ENCODE measurements at regions not wholly inside any gene's neighbourhood (a gene's known extent, or its start where the extent isn't known, plus 50 kb on each side); places are given as distances from the start of the nearest gene placed in this dataset.
"Not testable (repeated sequence)": the region's sequence is repeated elsewhere in the genome, so short reads cannot be mapped to it uniquely, and the experiment has no call there.

GRCh38 chr12:17159506-17160300, 553.7 kb upstream of the LMO3 start:
- no peak overlapping the region for H3K27ac Mint-ChIP-seq
- H3K27me3 Mint-ChIP-seq, result no peaks in the 10 kb centered on the region
- no peaks in the 10 kb centered on the region for H3K4me1 Mint-ChIP-seq
- no peaks in the 10 kb centered on the region for H3K36me3 Mint-ChIP-seq
- ATAC-seq, result no peak
- peaks cover 6% of the 10 kb centered on the region for H3K9me3 Mint-ChIP-seq
- H3K4me3 Mint-ChIP-seq, result no peak overlapping the region

- peaks cover 8% of the 10 kb centered on the region for H3K9me3 Mint-ChIP-seq
Measured at GRCh38 chr12:17158201-17158600, 552.2 kb upstream of the LMO3 start.

GRCh38 chr12:17151917-17152316, 546.0 kb upstream of the LMO3 start:
- no peak overlapping the region for H3K4me3 Mint-ChIP-seq
- no peak overlapping the region for H3K27ac Mint-ChIP-seq
- H3K36me3 Mint-ChIP-seq, result no peaks in the 10 kb centered on the region
- H3K4me1 Mint-ChIP-seq, result no peaks in the 10 kb centered on the region
- no peaks in the 10 kb centered on the region for H3K27me3 Mint-ChIP-seq
- H3K9me3 Mint-ChIP-seq, result peaks cover 8% of the 10 kb centered on the region
- ATAC-seq, result no peak

More at GRCh38 chr12:17158201-17158600, 552.2 kb upstream of the LMO3 start:
- Mint-ChIP-seq H3K4me3 (no peak overlapping the region), H3K4me1 (no peaks in the 10 kb centered on the region), H3K36me3 (no peaks in the 10 kb centered on the region), H3K27ac (no peak overlapping the region), H3K27me3 (no peaks in the 10 kb centered on the region)
- no peak for ATAC-seq

GRCh38 chr12:17148706-17149105, 542.7 kb upstream of the LMO3 start:
- Mint-ChIP-seq H3K27me3 (no peaks in the 10 kb centered on the region), H3K4me1 (no peaks in the 10 kb centered on the region), H3K27ac (no peak overlapping the region), H3K4me3 (no peak overlapping the region), H3K36me3 (no peaks in the 10 kb centered on the region), H3K9me3 (peaks cover 8% of the 10 kb centered on the region)
- ATAC-seq, result no peak

GRCh38 chr12:17142856-17143255, 536.9 kb upstream of the LMO3 start:
- H3K27me3 Mint-ChIP-seq, result no peaks in the 10 kb centered on the region
- no peaks in the 10 kb centered on the region for H3K36me3 Mint-ChIP-seq
- H3K4me3 Mint-ChIP-seq, result no peak overlapping the region
- H3K9me3 Mint-ChIP-seq, result peaks cover 2% of the 10 kb centered on the region
- H3K27ac Mint-ChIP-seq, result no peak overlapping the region
- ATAC-seq, result no peak
- H3K4me1 Mint-ChIP-seq, result no peaks in the 10 kb centered on the region

GRCh38 chr12:17139931-17140330, 534.0 kb upstream of the LMO3 start:
- Mint-ChIP-seq H3K27me3 (no peaks in the 10 kb centered on the region), H3K4me3 (no peak overlapping the region), H3K27ac (no peak overlapping the region), H3K36me3 (no peaks in the 10 kb centered on the region), H3K4me1 (no peaks in the 10 kb centered on the region), H3K9me3 (peaks cover 7% of the 10 kb centered on the region)
- ATAC-seq, result no peak

GRCh38 chr12:17137396-17137795, 531.4 kb upstream of the LMO3 start:
- no peak for ATAC-seq
- Mint-ChIP-seq H3K27ac (no peak overlapping the region), H3K9me3 (peaks cover 10% of the 10 kb centered on the region), H3K27me3 (no peaks in the 10 kb centered on the region), H3K4me1 (no peaks in the 10 kb centered on the region), H3K4me3 (no peak overlapping the region), H3K36me3 (no peaks in the 10 kb centered on the region)

GRCh38 chr12:17134315-17134714, 528.4 kb upstream of the LMO3 start:
- Mint-ChIP-seq H3K4me3 (no peak overlapping the region), H3K4me1 (no peaks in the 10 kb centered on the region), H3K27ac (no peak overlapping the region), H3K36me3 (no peaks in the 10 kb centered on the region), H3K27me3 (no peaks in the 10 kb centered on the region), H3K9me3 (peaks cover 10% of the 10 kb centered on the region)
- peak; percentile 36 for ATAC-seq

GRCh38 chr12:17132336-17132735, 526.4 kb upstream of the LMO3 start:
- Mint-ChIP-seq H3K27me3 (no peaks in the 10 kb centered on the region), H3K9me3 (peaks cover 7% of the 10 kb centered on the region)

GRCh38 chr12:17116538-17116937, 510.6 kb upstream of the LMO3 start:
- not testable (repeated sequence) for H3K4me3 Mint-ChIP-seq, H3K27me3 Mint-ChIP-seq, H3K4me1 Mint-ChIP-seq, H3K27ac Mint-ChIP-seq, H3K36me3 Mint-ChIP-seq, ATAC-seq
- H3K9me3 Mint-ChIP-seq, result peaks cover 11% of the 10 kb centered on the region

More at GRCh38 chr12:17132336-17132735, 526.4 kb upstream of the LMO3 start:
- no peak for ATAC-seq
- Mint-ChIP-seq H3K27ac (no peak overlapping the region), H3K4me1 (no peaks in the 10 kb centered on the region), H3K36me3 (no peaks in the 10 kb centered on the region), H3K4me3 (no peak overlapping the region)

GRCh38 chr12:17110316-17110715, 504.4 kb upstream of the LMO3 start:
- H3K36me3 Mint-ChIP-seq, result no peaks in the 10 kb centered on the region
- H3K27me3 Mint-ChIP-seq, result no peaks in the 10 kb centered on the region
- H3K4me3 Mint-ChIP-seq, result no peak overlapping the region
- ATAC-seq, result no peak
- H3K27ac Mint-ChIP-seq, result no peak overlapping the region
- H3K4me1 Mint-ChIP-seq, result no peaks in the 10 kb centered on the region
- peaks cover 5% of the 10 kb centered on the region for H3K9me3 Mint-ChIP-seq

GRCh38 chr12:17108877-17109541, 503.0 kb upstream of the LMO3 start:
- Mint-ChIP-seq H3K27ac (no peak overlapping the region), H3K4me1 (no peaks in the 10 kb centered on the region), H3K36me3 (no peaks in the 10 kb centered on the region), H3K9me3 (peaks cover 2% of the 10 kb centered on the region), H3K27me3 (no peaks in the 10 kb centered on the region), H3K4me3 (no peak overlapping the region)
- ATAC-seq, result no peak

- Mint-ChIP-seq H3K27me3 (no peaks in the 10 kb centered on the region), H3K36me3 (no peaks in the 10 kb centered on the region), H3K4me1 (no peaks in the 10 kb centered on the region), H3K9me3 (peaks cover 3% of the 10 kb centered on the region), H3K27ac (no peak overlapping the region), H3K4me3 (no peak overlapping the region)
- ATAC-seq, result no peak
Measured at GRCh38 chr12:17104801-17105200, 498.8 kb upstream of the LMO3 start.

GRCh38 chr12:17097674-17098073, 491.7 kb upstream of the LMO3 start:
- Mint-ChIP-seq H3K27me3 (no peaks in the 10 kb centered on the region), H3K4me3 (no peak overlapping the region), H3K36me3 (no peaks in the 10 kb centered on the region), H3K4me1 (no peaks in the 10 kb centered on the region), H3K9me3 (peaks cover 3% of the 10 kb centered on the region), H3K27ac (no peak overlapping the region)
- ATAC-seq, result no peak

- Mint-ChIP-seq H3K9me3 (peaks cover 11% of the 10 kb centered on the region), H3K27me3 (no peaks in the 10 kb centered on the region), H3K27ac (no peak overlapping the region), H3K36me3 (no peaks in the 10 kb centered on the region), H3K4me1 (no peaks in the 10 kb centered on the region), H3K4me3 (no peak overlapping the region)
- ATAC-seq, result no peak
Measured at GRCh38 chr12:17084831-17085230, 478.9 kb upstream of the LMO3 start.
